ENCODE measurements at regions not wholly inside any gene's neighbourhood (a gene's known extent, or its start where the extent isn't known, plus 50 kb on each side); places are given as distances from the start of the nearest gene placed in this dataset.

- Histone ChIP-seq H3K9me2 (replicated peaks; ENCODE audit: insufficient read depth, low read length) (no peaks in the 10 kb centered on the region), H3F3A (ENCODE audit: insufficient read depth) (no peaks in the 10 kb centered on the region), H3K4me2 (ENCODE audit: low read depth, low read length, poor library complexity, severe bottlenecking) (no peak overlapping the region), H4K20me1 (ENCODE audit: low read depth, low read length) (no peaks in the 10 kb centered on the region), H3K27me3 (ENCODE audit: low read length) (no peaks in the 10 kb centered on the region), H3K4me3 (ENCODE audit: insufficient read depth, low read length, poor library complexity, severe bottlenecking) (no peak overlapping the region), H3K36me3 (ENCODE audit: low read length) (no peaks in the 10 kb centered on the region), H3K9ac (ENCODE audit: low read length) (no peak overlapping the region), H2AFZ (ENCODE audit: low read depth, low read length, severe bottlenecking) (no peak overlapping the region), H3K9me3 (ENCODE audit: insufficient read depth, low read length) (no peaks in the 10 kb centered on the region), H3K79me2 (ENCODE audit: insufficient read depth, low read length) (no peaks in the 10 kb centered on the region), H3K27ac (ENCODE audit: low read depth, low read length) (no peak overlapping the region)
- no peak for TF ChIP-seq EZH2phosphoT487 (conservative IDR thresholded peaks at IDR 0.05; ENCODE audit: low read length)
- TF ChIP-seq CTCF (IDR thresholded peaks at IDR 0.05; ENCODE audit: insufficient read depth, low read length, poor library complexity, severe bottlenecking), result no peak
These were observed 374.9 kb downstream of the TLE4 start for GRCh38 chr9:79946712-79947111.

- Histone ChIP-seq H3K79me2 (ENCODE audit: insufficient read depth, low read length) (no peaks in the 10 kb centered on the region), H2AFZ (ENCODE audit: low read depth, low read length, severe bottlenecking) (no peak overlapping the region), H3K4me2 (ENCODE audit: low read depth, low read length, poor library complexity, severe bottlenecking) (no peak overlapping the region), H3K9me2 (replicated peaks; ENCODE audit: insufficient read depth, low read length) (no peaks in the 10 kb centered on the region), H3K27ac (ENCODE audit: low read depth, low read length) (no peak overlapping the region), H3K9ac (ENCODE audit: low read length) (no peak overlapping the region), H3K27me3 (ENCODE audit: low read length) (no peaks in the 10 kb centered on the region), H3K4me3 (ENCODE audit: insufficient read depth, low read length, poor library complexity, severe bottlenecking) (no peak overlapping the region), H3F3A (ENCODE audit: insufficient read depth) (no peaks in the 10 kb centered on the region), H3K36me3 (ENCODE audit: low read length) (no peaks in the 10 kb centered on the region), H4K20me1 (ENCODE audit: low read depth, low read length) (no peaks in the 10 kb centered on the region), H3K9me3 (ENCODE audit: insufficient read depth, low read length) (no peaks in the 10 kb centered on the region)
- TF ChIP-seq CTCF (IDR thresholded peaks at IDR 0.05; ENCODE audit: insufficient read depth, low read length, poor library complexity, severe bottlenecking) (no peak), EZH2phosphoT487 (conservative IDR thresholded peaks at IDR 0.05; ENCODE audit: low read length) (no peak)
These were observed 373.7 kb downstream of the TLE4 start for GRCh38 chr9:79945495-79945894.

GRCh38 chr9:79945016-79945415 is 373.3 kb downstream of the TLE4 start:
- TF ChIP-seq EZH2phosphoT487 (conservative IDR thresholded peaks at IDR 0.05; ENCODE audit: low read length) (no peak), CTCF (IDR thresholded peaks at IDR 0.05; ENCODE audit: insufficient read depth, low read length, poor library complexity, severe bottlenecking) (no peak)
- H3F3A ChIP-seq (ENCODE audit: insufficient read depth), result no peaks in the 10 kb centered on the region
- H3K36me3 ChIP-seq (ENCODE audit: low read length), result no peaks in the 10 kb centered on the region
- no peaks in the 10 kb centered on the region for H3K27me3 ChIP-seq (ENCODE audit: low read length)
- no peak overlapping the region for H3K27ac ChIP-seq (ENCODE audit: low read depth, low read length)
- no peaks in the 10 kb centered on the region for H3K9me2 ChIP-seq (replicated peaks; ENCODE audit: insufficient read depth, low read length)
- no peaks in the 10 kb centered on the region for H3K79me2 ChIP-seq (ENCODE audit: insufficient read depth, low read length)
- no peak overlapping the region for H3K4me2 ChIP-seq (ENCODE audit: low read depth, low read length, poor library complexity, severe bottlenecking)
- H3K4me3 ChIP-seq (ENCODE audit: insufficient read depth, low read length, poor library complexity, severe bottlenecking), result no peak overlapping the region
- H4K20me1 ChIP-seq (ENCODE audit: low read depth, low read length), result no peaks in the 10 kb centered on the region
- no peak overlapping the region for H3K9ac ChIP-seq (ENCODE audit: low read length)
- H2AFZ ChIP-seq (ENCODE audit: low read depth, low read length, severe bottlenecking), result no peak overlapping the region
- no peaks in the 10 kb centered on the region for H3K9me3 ChIP-seq (ENCODE audit: insufficient read depth, low read length)

GRCh38 chr9:79940919-79941318 is 369.2 kb downstream of the TLE4 start:
- Histone ChIP-seq H3K4me3 (ENCODE audit: insufficient read depth, low read length, poor library complexity, severe bottlenecking) (no peak overlapping the region), H3K27ac (ENCODE audit: low read depth, low read length) (no peak overlapping the region), H3K9me2 (replicated peaks; ENCODE audit: insufficient read depth, low read length) (no peaks in the 10 kb centered on the region), H3K9ac (ENCODE audit: low read length) (no peak overlapping the region), H3F3A (ENCODE audit: insufficient read depth) (no peaks in the 10 kb centered on the region), H4K20me1 (ENCODE audit: low read depth, low read length) (no peaks in the 10 kb centered on the region), H3K36me3 (ENCODE audit: low read length) (no peaks in the 10 kb centered on the region), H2AFZ (ENCODE audit: low read depth, low read length, severe bottlenecking) (no peak overlapping the region), H3K9me3 (ENCODE audit: insufficient read depth, low read length) (no peaks in the 10 kb centered on the region), H3K27me3 (ENCODE audit: low read length) (no peaks in the 10 kb centered on the region), H3K79me2 (ENCODE audit: insufficient read depth, low read length) (no peaks in the 10 kb centered on the region), H3K4me2 (ENCODE audit: low read depth, low read length, poor library complexity, severe bottlenecking) (no peak overlapping the region)
- no peak for TF ChIP-seq CTCF (IDR thresholded peaks at IDR 0.05; ENCODE audit: insufficient read depth, low read length, poor library complexity, severe bottlenecking)
- no peak for TF ChIP-seq EZH2phosphoT487 (conservative IDR thresholded peaks at IDR 0.05; ENCODE audit: low read length)
